Fibroblast of lung (primary cell): ENCODE measurements at regions not wholly inside any gene's neighbourhood (a gene's known extent, or its start where the extent isn't known, plus 50 kb on each side); places are given as distances from the start of the nearest gene placed in this dataset.

Experiments used
- DNase-seq, 2 donors: peaks; one replicate each; pipeline versions ENCODE4 v3.0.0 to v3.0.0-alpha.2; 2010; ENCODE audit warnings: low read depth in 2 of 2
- H2AFZ ChIP-seq: 2 replicates; pipeline ENCODE4 v1.5.1; 2012; ENCODE audit warnings: low read length, control low read depth, inconsistent platforms
- H3K27ac ChIP-seq: 2 replicates; pipeline ENCODE4 v1.5.1; 2011; ENCODE audit warnings: low read length, control low read depth; ENCODE audit not compliant: insufficient read depth
- H3K27me3 ChIP-seq: 2 replicates; pipeline ENCODE4 v1.5.1; 2011; ENCODE audit warnings: mild to moderate bottlenecking, low read length; ENCODE audit not compliant: control insufficient read depth, insufficient read depth
- H3K36me3 ChIP-seq: 2 replicates; pipeline ENCODE4 v1.5.1; 2011; ENCODE audit warnings: low read length; ENCODE audit not compliant: control insufficient read depth, insufficient read depth
- H3K4me1 ChIP-seq: 2 replicates; pipeline ENCODE4 v1.5.1; 2011; ENCODE audit warnings: low read length; ENCODE audit not compliant: control insufficient read depth, insufficient read depth; ENCODE audit errors: extremely low read depth
- H3K4me2 ChIP-seq: 2 replicates; pipeline ENCODE4 v1.5.1; 2011; ENCODE audit warnings: low read length, control low read depth; ENCODE audit not compliant: insufficient read depth; ENCODE audit errors: extremely low read depth
- H3K4me3 ChIP-seq, 4 experiments: fragments of 200-600 bp in 1 of 4; sonication (generic) in 1 of 4; replicated peaks in 1 of 4; 2 replicates each; pipeline ENCODE4 v1.5.1; 2011 to 2016; ENCODE audit warnings: low read length in 4 of 4, low read depth in 3 of 4, mild to moderate bottlenecking in 3 of 4, control low read depth in 2 of 4, inconsistent platforms in 1 of 4, mixed read lengths in 1 of 4; ENCODE audit not compliant: insufficient read depth in 1 of 4; ENCODE audit errors: control extremely low read depth in 1 of 4
- H3K79me2 ChIP-seq: 2 replicates; pipeline ENCODE4 v1.5.1; 2012; ENCODE audit warnings: mild to moderate bottlenecking, low read length, inconsistent platforms; ENCODE audit not compliant: control insufficient read depth, insufficient read depth
- H3K9ac ChIP-seq: 2 replicates; pipeline ENCODE4 v1.5.1; 2011; ENCODE audit warnings: mild to moderate bottlenecking, low read length, control low read depth; ENCODE audit not compliant: insufficient read depth
- H3K9me3 ChIP-seq: 2 replicates; pipeline ENCODE4 v1.5.1; 2012; ENCODE audit warnings: low read depth, low read length; ENCODE audit not compliant: control insufficient read depth, insufficient read depth
- H4K20me1 ChIP-seq: 2 replicates; pipeline ENCODE4 v1.5.1; 2011; ENCODE audit warnings: low read length; ENCODE audit not compliant: control insufficient read depth, insufficient read depth; ENCODE audit errors: extremely low read depth
- CTCF ChIP-seq, 2 donors: IDR thresholded peaks in 1 of 2; conservative IDR thresholded peaks in 1 of 2; 1 replicate in 1 of 2; 2 replicates in 1 of 2; pipeline ENCODE4 v1.5.1; 2011 to 2012; ENCODE audit warnings: low read length in 2 of 2, control low read depth in 1 of 2, inconsistent platforms in 1 of 2, low read depth in 1 of 2, mild to moderate bottlenecking in 1 of 2
- EZH2 ChIP-seq: IDR thresholded peaks from 2 replicates; pipeline ENCODE4 v1.5.1; 2012; ENCODE audit warnings: low read length, control low read depth, mild to moderate bottlenecking; ENCODE audit errors: missing control alignments

- Histone ChIP-seq H2AFZ (no peak overlapping the region), H3K4me2 (no peak overlapping the region), H4K20me1 (no peaks in the 10 kb centered on the region), H3K27ac (no peak overlapping the region), H3K9me3 (no peaks in the 10 kb centered on the region), H3K36me3 (no peaks in the 10 kb centered on the region), H3K9ac (no peak overlapping the region), H3K79me2 (no peaks in the 10 kb centered on the region), H3K4me3 (no peak overlapping the region), H3K27me3 (peaks cover 6% of the 10 kb centered on the region), H3K4me1 (no peaks in the 10 kb centered on the region)
- no peak for DNase-seq
- no peak for TF ChIP-seq EZH2
- no peak for TF ChIP-seq CTCF (conservative IDR thresholded peaks at IDR 0.05 in 1 of 2, IDR thresholded peaks at IDR 0.05 in 1 of 2; ENCODE audit: low read depth in 1 of 2, low read length in 2 of 2)
Measured at GRCh38 chr18:22791310-22791610, 141.9 kb upstream of the RBBP8 start.

DNA sequence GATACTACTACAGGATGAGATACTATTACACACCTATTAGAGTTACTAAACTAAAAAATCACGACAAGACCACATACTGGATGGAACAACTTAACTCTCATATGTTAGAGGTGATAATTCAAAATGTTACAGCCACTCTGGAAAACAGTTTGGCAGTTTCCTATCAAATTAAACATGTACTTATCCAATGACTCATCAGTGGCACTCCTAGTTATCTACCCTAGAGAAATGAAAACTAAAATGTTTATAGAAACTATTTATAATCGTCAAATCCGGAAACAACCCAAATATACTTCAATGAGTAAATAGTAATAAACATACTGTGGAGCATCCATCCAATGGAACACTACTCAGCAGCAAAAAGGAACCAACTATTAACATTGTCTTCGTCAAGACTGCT lies 137.0 kb upstream of the RBBP8 start:
- H3K36me3 ChIP-seq, result no peaks in the 10 kb centered on the region
- DNase-seq, result peak in 1 of 2 donors; percentile 27
- H3K27ac ChIP-seq, result no peak overlapping the region
- no peaks in the 10 kb centered on the region for H3K9me3 ChIP-seq
- H4K20me1 ChIP-seq, result no peaks in the 10 kb centered on the region
- H3K4me2 ChIP-seq, result no peak overlapping the region
- no peaks in the 10 kb centered on the region for H3K4me1 ChIP-seq
- no peak overlapping the region for H3K4me3 ChIP-seq
- no peaks in the 10 kb centered on the region for H3K27me3 ChIP-seq
- H2AFZ ChIP-seq, result no peak overlapping the region
- no peak overlapping the region for H3K9ac ChIP-seq
- TF ChIP-seq CTCF (conservative IDR thresholded peaks at IDR 0.05 in 1 of 2, IDR thresholded peaks at IDR 0.05 in 1 of 2; ENCODE audit: low read depth in 1 of 2, low read length in 2 of 2) (no peak), EZH2 (no peak)
- no peaks in the 10 kb centered on the region for H3K79me2 ChIP-seq

GRCh38 chr18:22800551-22800951 lies 132.6 kb upstream of the RBBP8 start:
- Histone ChIP-seq H3K4me1 (no peaks in the 10 kb centered on the region), H3K27ac (no peak overlapping the region), H2AFZ (no peak overlapping the region), H3K9me3 (no peaks in the 10 kb centered on the region), H3K4me3 (no peak overlapping the region), H3K9ac (no peak overlapping the region), H3K36me3 (no peaks in the 10 kb centered on the region), H3K27me3 (no peaks in the 10 kb centered on the region), H4K20me1 (no peaks in the 10 kb centered on the region), H3K4me2 (no peak overlapping the region), H3K79me2 (no peaks in the 10 kb centered on the region)
- TF ChIP-seq EZH2 (no peak), CTCF (conservative IDR thresholded peaks at IDR 0.05 in 1 of 2, IDR thresholded peaks at IDR 0.05 in 1 of 2; ENCODE audit: low read depth in 1 of 2, low read length in 2 of 2) (no peak)
- peak in 1 of 2 donors; percentile 47 for DNase-seq
